GM21423 (cell line): ENCODE measurements at regions not wholly inside any gene's neighbourhood (a gene's known extent, or its start where the extent isn't known, plus 50 kb on each side); places are given as distances from the start of the nearest gene placed in this dataset.

Source experiments
- ATAC-seq: cut with Tn5 transposase; IDR thresholded peaks from one replicate; pipeline ENCODE4 v1.9.1; 2021; ENCODE audit warnings: mild to moderate bottlenecking, moderate library complexity; ENCODE audit not compliant: unreplicated experiment

DNA sequence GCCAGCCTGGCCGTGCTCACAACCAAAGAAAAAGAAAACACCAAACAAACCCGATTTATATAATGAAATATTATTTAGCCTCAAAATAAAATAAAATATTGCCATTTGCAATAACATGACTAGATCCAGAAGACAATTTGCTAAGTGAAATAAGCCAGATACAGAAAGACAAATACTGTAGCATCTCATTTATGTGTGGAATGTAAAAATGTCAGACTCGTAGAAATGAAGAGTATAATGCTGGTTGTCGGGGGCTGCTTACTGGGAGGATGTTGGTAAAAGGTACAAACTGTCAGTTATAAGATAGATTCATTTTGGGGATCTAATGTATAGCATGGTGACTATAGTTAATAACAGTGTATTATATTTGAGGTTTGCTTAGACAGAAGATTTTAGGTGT lies 269.7 kb downstream of the THBS2 start:
- ATAC-seq: no peak

- no peak for ATAC-seq
Measured at GRCh38 chr6:168981187-168981586, 272.5 kb downstream of the THBS2 start.

DNA sequence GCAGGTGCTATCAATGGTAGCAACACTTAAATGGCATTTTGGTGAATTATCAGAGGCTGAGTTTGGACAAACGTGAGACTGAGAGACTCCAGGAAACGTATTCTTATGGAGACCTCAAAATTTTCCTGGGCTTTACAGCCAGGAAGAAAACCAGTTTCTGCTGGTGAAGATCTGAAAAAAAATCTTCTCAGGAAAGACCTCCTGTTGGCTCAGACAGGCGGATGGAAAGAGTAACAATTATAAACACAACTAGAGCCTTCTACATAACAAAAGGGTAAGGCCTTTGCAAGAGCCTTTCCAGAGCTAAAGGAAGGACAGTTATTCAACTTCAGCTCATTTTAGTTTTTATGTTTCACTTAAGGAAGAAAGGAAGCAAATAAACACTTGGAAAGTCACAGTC lies 274.4 kb downstream of the THBS2 start:
- ATAC-seq: no peak

DNA sequence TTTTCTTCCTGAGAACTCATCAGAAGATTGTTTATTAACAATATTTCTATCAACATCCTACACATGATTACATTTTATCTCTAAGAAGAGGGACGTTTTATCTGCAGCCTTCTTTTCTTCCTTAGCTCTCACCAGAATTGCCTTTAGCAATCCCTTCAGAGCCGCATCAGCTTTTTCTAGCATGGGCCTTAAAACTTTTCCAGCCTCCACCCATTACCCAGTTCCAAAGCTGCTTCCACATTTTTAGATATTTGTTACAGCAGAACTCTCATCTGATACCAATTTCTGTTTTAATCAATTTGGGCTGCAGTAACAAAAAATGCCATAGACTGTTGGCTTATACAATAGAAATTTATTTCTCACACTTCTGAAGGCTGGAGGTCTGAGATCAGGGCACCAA lies 281.5 kb downstream of the THBS2 start:
- no peak for ATAC-seq

DNA sequence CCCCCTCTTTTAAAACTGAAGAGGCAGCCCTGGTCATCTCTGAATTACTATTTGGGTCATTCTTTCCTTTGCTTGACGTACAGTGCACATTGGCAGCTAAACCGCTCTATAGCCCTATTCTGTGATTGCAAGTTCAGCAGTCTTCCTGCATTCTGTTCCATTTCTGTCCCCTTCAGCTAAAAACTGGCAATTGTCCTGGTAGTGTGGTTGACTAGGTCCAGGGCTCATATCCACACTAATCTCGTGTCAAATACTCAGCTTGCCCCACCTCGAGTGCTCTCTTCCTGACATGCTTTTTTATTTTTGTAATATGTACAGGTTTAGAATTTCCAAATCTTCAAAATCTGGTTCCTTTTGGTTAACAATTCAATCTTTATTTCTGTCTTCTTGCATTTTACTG lies 282.1 kb downstream of the THBS2 start:
- no peak for ATAC-seq

DNA sequence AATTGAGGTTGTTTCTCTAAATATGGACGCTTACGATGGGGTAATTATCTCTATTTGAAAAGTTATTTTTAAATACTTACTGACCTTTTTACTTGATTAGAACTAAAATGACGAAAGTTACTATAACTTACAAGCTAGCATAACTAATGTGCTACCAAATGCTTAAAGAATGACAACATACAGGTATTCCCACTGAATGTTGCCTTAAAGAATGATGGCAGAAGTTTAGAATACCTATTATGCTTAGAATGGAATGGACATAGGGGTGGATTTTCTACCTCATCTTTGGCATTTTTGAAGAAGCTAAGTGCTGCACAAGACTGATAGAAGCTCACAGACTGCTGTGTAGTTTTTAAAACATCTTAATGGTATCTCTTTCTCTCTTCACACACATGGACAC lies 284.8 kb downstream of the THBS2 start:
- no peak for ATAC-seq

- no peak for ATAC-seq
Measured at GRCh38 chr6:168968228-168968627, 285.4 kb downstream of the THBS2 start.

DNA sequence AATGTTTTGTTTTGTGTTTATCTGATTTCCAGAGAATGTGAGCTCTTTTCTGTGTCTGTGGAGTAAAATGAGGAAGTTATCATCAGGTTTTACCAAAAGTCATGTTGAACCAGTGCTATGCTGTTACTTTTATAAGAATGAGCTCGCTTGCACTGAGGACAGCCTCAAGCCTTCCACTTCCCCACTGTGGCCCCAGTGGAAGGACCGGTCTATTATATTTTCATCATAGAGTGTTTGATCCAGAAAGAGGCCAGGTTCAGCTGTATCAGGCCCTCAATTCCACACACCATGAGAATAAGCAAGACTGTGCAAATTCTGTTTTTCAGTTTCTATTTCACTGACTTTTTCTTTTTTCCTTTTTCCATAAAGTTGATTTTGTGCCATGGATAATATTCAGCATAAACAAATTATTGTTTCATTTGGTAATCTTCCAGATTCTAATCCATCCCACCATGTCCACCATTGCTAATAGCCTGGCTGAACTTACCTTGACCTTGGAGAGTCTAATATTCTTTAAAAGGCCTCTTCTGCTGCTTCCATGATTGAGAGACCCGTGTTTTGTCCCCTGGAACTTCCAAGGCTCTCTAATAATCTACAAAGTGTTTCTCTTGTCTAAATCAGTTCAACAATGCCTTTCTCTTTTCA lies 286.2 kb downstream of the THBS2 start:
- no peak for ATAC-seq

GRCh38 chr6:168964138-168964835 lies 289.4 kb downstream of the THBS2 start:
- no peak for ATAC-seq

DNA sequence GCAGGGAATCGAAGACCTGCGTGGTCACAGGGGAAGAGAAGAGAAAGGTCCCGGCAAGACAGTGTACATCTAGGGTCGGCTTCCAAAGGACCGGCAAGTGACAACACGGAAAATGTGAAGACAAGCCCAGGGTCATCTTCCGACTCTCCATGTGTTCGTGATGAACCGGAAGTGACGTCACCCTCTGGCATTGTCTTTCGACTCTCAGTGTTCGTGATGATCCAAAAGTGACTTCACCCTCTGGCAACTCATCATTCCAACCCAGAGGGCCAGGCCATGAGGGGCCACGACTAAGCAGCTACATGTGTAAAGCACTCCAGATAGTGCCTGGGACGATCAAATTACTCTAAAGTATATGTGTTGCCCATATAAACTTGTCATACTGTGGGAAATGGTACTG lies 290.8 kb downstream of the THBS2 start:
- no peak for ATAC-seq

- no peak for ATAC-seq
Measured at GRCh38 chr6:168961264-168961656, 292.4 kb downstream of the THBS2 start.

- ATAC-seq: no peak
Measured at GRCh38 chr6:168960551-168961263, 292.9 kb downstream of the THBS2 start.

DNA sequence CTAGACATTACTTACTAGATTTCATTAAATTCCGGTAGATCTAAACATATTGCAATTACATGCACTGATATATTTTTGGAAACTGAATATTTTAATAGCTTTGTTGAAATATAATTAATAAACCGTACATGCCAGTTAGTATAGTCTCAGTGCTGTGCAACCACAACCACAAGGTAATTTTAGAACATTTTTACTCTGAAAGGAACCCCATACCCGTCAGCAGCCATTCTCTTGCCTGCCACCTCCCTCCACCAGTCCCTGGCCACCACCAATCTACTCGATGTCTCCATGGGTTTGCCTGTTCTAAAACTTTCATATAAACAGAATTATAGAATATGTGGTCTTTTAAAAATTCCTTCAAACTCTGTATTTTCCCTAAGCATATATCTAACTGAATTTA lies 293.9 kb downstream of the THBS2 start:
- ATAC-seq: no peak

- ATAC-seq: peak; percentile 84
Measured at GRCh38 chr6:168956884-168957730, 296.5 kb downstream of the THBS2 start.

DNA sequence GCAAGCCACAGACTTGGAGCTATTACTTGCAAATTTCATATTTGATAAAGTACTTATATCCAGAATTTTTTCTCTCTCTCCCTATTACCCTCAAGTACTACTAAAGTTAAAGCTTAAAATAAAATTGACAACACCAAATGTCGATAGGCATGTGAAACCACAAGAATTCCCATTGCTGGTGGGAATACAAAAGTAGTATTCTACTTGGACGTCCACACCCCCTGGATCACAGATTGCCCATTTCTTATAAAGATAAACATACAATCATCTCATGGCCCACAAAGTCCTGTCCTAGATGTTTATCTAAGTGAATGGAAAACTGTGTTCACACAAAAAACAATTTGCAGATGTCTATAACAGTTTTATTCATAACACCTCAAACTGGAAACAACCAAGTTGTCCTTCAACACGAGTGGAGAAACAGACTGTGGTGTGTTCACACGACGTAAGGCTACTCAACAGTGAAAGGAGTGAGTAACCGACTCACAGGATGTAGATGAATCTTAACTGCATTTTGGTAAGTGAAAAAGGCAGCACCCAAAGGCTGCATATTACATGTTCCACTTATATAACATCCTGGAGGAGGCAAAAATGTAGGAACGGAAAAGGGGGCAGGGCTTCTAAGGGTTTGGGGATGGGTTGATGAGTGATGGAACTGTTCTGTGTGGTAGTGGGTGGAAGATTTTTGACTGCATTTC lies 297.4 kb downstream of the THBS2 start:
- no peak for ATAC-seq

DNA sequence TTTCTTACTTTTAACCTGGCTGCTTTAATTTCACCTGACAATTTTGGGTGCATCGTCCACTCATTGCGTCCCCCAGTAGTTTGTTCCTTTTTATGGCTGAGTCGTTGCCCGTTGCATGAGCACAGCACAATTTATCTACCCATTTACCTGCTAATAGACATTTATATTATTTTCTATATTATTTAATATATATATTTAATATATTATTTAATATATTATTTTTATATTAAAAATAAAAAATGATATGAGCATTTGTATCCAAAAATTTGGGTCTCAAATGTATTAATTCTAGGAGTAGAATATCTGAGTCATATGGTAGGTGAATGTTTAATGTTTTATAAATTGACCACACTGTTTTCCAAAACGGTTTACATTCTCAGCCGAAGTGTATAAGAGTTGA lies 300.2 kb downstream of the THBS2 start:
- no peak for ATAC-seq

DNA sequence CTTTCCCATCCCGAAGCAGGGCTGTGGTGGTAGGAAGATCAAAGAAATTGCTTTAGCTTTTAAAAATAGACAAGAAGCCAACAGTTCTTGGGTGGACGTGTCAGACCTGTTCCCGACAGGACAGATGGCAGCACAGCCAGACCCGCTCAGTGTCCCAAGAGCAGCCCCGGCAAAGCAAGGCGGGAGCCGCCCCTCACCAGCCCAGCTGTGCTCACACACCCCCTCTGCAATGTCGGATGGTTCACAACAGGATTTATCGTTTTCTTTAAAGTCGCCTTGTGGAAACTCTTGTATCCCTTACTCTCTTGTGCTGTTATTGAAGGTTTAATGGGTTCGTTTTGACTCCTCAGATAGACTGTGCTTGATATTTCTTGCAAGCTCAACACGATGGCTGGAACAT lies 302.4 kb downstream of the THBS2 start:
- ATAC-seq: no peak

- no peak for ATAC-seq
Measured at GRCh38 chr6:168950858-168951214, 302.8 kb downstream of the THBS2 start.

DNA sequence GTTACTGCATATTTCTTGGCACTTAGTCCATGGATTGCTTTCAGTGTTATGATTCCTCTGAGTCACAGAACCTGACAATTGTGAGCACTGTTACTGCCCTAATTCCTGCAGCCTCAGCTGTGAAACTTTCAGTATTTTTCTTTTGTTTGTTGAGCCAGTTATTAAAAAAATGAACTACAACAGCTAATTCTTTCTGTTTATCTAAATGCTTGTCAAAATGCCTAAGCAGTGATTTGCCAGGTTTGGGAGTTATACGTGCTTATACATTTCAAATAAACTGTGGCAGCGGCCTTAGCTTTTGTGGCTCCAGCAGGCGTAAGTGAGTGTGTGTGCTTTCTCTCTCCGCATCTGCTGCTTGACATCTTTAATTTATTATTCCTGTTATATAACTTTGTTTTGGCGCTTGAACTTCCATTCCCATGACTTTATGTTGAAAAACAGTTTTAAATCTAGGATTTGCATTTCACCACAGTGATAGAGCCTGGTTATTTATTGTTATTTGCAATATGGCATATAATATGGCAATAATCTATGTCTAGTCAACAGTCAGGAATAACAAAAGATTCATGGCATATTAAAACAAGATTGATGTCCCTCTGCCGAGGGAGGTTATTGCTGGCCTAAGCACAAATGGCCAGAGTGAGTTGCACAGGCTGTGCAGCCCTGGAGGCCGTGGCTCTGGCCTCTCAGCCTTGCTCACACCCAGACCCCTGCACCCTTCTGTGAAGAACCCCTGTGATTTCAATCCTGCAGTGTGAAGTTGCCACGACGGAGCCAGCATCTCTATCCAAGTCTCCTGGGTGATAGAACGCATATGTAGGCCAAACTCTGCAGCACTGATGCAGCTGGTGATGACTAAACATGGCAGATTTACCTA lies 303.4 kb downstream of the THBS2 start:
- no peak for ATAC-seq

GRCh38 chr6:168948990-168949531 lies 304.6 kb downstream of the THBS2 start:
- ATAC-seq: no peak
